GM21390 (cell line): ENCODE measurements at regions not wholly inside any gene's neighbourhood (a gene's known extent, or its start where the extent isn't known, plus 50 kb on each side); places are given as distances from the start of the nearest gene placed in this dataset.

Source experiments
- ATAC-seq: cut with Tn5 transposase; IDR thresholded peaks from one replicate; pipeline ENCODE4 v1.9.1; 2021; ENCODE audit not compliant: unreplicated experiment

DNA sequence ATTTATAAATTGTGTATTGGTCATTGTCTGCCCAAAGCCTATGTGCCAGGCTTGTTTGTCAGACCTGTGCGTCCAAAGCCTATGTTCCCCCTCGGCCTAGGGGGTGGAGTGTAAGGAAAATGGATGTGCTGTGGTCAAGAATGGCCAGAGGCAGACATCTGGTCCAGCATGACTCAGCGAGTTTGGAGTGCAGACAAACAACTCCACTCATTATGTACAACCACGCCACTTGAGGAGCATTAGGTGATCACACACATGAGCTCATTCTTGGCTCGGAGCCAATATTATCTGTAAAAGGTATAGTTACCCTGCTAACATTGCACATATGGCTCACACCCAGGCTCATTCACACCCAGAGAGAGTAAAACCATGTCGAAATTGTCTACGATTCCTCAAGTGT lies 1047.6 kb upstream of the ADGRL4 start:
- ATAC-seq = no peak

GRCh38 chr1:80053613-80054012 lies 1047.1 kb upstream of the ADGRL4 start:
- ATAC-seq = no peak

DNA sequence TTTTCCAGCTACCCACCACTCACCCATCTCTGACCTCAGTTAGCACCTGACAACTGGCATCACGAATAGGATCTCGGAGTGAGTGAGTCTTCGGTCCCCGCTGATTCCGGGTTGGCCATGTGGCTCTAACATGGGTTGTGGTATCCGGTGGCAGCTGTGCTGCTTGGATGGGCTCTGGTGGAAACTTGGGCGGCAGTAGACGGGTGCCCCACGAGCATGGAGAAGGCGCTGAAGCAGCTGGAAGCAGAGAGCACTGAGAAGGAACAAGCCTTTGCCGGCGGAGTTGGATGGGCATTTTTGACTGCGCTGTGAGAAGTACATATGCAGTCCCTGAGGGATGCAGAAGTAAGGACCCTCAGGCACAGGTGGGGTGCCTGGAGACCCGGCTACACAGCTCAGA lies 1044.0 kb upstream of the ADGRL4 start:
- ATAC-seq = no peak

- ATAC-seq = no peak
Measured at GRCh38 chr1:80050085-80050484, 1043.6 kb upstream of the ADGRL4 start.

DNA sequence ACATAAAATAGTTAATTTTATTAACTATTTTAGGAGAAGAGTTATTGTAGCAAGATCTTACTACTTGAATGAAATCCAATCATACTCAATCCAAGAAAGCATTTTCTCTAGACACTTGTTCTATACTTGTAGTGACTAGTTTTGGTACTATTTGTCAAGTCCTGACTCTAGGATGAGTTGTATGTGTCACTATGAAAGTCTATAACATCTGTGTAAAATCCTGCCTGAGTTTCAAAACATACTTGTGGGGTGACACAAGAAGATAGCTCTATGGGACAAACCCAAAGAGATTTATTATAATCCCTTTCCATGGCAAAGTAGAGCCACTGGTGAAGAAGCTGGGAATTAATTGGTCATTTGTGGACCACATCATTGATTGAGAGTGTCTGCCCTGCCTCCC lies 1042.2 kb upstream of the ADGRL4 start:
- no peak for ATAC-seq

DNA sequence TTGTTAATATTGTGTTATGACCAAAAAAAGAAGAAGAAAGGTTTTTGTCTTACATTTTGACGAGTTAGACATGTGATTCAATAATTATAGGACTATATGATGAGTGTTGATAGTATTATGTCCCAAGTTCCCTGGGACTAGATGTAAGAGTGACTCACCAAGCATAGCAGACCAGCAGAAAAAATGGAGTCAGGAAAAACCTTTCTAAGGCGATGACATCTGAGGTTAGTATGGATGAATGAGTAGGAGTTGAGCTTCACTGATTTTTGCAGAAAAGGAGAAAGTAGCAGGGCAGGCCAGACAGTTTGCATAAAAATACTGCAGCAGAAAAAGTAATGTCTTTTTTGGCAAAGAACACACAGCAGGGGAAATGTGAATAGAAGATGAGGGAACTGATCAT lies 1041.3 kb upstream of the ADGRL4 start:
- ATAC-seq = no peak

DNA sequence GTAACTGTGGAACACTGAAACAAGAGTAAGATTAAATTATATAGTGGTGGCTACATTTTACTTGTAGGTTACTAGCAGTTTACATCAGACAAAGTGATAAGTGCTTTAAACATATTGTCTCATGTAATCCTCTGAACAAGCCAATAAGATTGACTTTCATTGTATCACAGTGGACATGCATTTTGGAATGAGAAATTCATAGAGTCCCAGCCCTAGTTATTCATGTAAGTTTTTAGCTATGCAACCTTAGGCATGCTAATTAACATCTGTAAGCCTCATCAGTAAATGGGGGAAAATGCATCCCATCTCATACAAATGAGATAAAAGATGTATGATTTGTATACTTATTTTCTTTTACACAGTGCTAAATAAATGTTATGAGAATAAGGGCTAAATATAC lies 1038.1 kb upstream of the ADGRL4 start:
- ATAC-seq = no peak

DNA sequence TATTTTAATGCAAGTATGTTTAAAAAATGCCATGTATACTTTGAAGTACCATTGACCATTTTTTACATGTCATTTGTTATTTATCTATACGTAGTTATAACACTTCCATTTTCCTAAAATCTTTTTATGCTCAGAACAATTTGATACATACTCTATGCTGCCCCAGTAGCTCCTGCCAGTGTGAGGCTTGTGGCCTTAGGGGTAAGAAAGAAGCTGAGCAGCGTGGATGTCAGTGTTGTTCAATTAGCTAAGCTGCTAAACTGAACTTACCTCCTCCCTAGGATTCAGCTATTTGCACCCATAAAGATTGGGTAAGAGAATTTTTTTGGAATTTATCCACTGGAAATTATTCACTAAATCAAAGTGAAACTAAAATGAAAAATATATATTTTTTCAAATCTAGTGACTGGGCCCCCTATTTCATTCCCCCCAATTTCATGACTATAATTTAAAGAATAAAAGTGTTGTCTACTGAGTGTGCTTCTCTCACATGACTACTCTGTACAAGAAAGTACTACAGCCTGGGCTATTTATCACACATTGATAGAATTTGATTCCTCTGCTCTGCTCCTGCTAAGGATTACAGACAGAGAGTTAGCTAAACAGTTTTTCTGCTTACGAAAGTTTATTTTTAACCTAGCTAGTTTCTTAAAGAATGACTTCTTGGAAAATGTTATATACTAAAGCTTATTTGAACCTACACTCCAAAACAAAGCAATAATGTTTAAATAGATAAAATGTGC lies 1030.3 kb upstream of the ADGRL4 start:
- ATAC-seq = no peak

- no peak for ATAC-seq
Measured at GRCh38 chr1:80023358-80023757, 1016.8 kb upstream of the ADGRL4 start.

GRCh38 chr1:80021891-80022290 lies 1015.4 kb upstream of the ADGRL4 start:
- ATAC-seq = no peak

DNA sequence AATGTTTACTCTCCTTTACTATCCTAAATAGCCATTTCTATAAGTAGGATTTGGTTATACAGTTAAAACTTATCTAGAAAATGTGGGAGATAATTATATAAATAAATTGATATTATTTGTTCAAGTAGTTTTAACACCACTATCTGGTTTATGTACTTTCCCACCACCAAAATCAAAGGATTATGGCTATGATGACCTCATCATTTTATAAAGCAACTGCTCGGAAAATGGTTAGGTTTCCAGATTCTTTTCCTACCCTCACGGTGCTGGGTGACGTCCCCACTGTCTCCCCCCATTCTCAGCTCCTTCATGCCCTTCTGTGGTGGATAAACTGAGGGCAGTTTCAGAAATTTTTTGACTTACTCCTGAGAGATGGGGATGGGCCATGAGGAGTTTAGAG lies 1011.8 kb upstream of the ADGRL4 start:
- ATAC-seq = no peak

DNA sequence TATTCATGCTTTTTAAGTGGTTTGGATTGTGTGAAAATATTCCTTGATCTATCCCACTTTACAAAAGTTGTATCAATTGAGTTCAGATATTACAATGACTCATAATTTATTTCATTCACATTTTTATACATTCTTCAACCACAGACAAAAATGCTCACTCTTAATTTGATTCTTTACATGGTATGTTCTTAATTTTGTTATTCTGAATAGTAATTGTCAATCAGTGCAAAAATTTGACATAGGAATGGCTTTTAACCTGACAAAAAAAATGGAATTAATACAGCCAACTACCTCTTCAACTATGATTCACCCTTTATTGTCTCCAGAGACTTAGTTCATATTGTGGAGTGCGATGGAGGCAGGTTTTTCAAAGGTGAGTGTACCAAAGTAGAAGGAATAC lies 1002.4 kb upstream of the ADGRL4 start:
- no peak for ATAC-seq

DNA sequence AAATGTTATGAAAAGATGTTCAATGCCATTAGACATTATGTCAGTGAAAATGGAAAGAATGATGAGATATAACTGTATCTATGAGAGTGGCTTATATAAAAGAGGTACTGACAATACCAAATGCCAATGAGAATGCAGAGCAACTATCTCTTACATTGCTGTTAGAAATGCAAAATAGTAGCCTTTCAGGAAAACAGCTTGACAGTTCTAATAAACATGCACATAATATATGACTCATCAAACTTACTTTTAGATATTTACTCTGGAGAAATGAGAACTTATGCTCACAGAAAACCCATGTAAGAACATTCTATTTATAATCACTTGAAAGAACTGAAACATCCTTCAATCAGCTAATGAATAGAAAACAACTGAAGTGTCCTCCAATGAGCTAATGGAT lies 996.7 kb upstream of the ADGRL4 start:
- no peak for ATAC-seq

GRCh38 chr1:79988401-79988800 lies 981.9 kb upstream of the ADGRL4 start:
- no peak for ATAC-seq

GRCh38 chr1:79982211-79982610 lies 975.7 kb upstream of the ADGRL4 start:
- ATAC-seq = no peak

DNA sequence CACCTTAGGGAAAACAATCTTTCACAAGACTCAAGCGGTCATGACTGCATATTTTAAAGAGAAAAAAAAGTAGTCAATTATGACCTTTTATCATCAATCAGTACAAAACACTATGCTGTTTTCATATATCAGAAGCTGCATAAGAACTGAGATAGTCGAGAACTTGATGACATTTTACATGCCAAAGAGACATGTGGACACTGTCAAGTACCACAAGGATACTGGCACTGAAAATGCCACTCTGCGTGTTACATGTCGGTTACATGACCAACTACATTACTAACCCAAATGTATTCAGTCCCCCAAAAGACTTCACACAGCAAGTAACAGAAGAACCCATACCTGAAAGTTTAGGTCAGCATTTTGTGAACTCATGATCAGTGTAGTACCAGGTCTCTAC lies 975.0 kb upstream of the ADGRL4 start:
- ATAC-seq = no peak

DNA sequence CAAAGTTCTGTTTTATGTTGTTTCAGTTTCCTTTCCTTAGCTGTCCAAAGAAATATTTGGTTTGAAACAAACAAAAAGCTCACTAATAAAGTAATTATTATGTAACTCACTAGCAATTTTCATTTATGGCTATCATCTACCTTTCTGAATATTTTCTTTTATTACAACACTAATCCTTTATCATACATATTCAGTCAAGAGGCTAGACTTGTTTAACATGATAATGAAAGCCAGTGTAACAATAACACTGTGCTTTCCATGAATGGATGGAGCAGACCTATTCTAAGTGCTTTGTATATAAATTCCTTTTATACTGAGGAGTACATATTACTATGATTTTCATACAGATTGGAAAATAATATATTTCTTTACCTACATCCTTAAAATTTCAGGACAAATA lies 972.8 kb upstream of the ADGRL4 start:
- ATAC-seq = no peak

- no peak for ATAC-seq
Measured at GRCh38 chr1:79976287-79976686, 969.8 kb upstream of the ADGRL4 start.

DNA sequence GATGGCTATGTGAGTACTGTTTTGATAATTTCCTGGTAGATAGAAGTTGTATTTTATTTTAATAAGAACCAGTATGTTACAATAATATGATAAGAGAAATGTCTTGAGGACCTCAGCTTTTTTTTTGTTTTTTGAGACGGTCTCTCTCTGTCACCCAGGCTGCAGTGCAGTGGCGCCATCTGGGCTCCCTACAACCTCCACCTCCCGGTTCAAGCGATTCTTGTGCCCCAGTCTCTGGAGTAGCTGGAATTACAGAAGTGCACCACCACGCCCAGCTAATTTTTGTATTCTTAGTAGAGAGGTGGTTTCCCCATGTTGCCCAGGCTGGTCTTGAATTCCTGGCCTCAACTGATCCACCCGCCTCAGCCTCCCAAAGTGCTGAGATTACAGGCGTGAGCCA lies 968.1 kb upstream of the ADGRL4 start:
- no peak for ATAC-seq

- no peak for ATAC-seq
Measured at GRCh38 chr1:79969886-79970285, 963.4 kb upstream of the ADGRL4 start.

- ATAC-seq = no peak
Measured at GRCh38 chr1:79966438-79966837, 959.9 kb upstream of the ADGRL4 start.

DNA sequence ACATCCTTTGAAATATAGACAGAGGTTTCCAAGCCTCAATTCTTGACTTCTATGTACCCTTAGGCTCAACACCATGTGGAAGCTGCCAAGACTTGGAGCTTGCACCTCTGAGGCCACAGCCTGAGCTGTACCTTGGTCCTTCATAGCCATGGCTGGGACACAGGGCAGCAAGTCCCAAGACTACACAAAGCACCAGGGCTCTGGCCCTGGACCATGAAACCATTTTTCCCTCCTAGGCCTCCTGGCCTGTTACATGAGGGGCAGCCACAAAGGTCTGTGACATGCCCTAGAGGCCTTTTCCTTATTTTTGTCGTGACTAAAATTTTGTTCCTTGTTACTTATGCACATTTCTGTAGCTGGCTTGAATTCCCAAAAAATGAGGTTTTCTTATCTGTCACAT lies 953.1 kb upstream of the ADGRL4 start:
- no peak for ATAC-seq

DNA sequence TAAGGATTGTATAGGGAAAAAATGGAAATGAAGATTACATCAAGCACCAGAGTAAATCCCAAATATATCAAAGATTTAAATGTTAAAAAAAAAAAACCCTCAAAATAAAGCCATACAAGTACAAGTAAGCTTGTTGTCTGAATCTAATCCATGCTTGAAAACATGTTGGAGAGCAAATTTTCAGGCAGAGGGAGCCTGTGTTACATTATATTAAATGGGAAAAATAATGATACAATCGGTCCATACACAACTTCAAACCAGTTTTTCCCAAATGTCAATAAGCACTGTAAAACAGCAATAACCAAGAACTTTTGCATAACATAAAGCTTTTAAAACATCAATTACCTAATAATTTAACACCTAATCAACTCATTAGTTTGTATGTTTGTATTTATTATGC lies 949.4 kb upstream of the ADGRL4 start:
- no peak for ATAC-seq
